H9 (cell line): ENCODE measurements at regions not wholly inside any gene's neighbourhood (a gene's known extent, or its start where the extent isn't known, plus 50 kb on each side); places are given as distances from the start of the nearest gene placed in this dataset.

Source experiments
- DNase-seq: peaks from one replicate; pipeline ENCODE4 v3.0.0-alpha.2; 2017
- H2AFZ ChIP-seq: one replicate; pipeline ENCODE4 v1.6.1; 2013; ENCODE audit warnings: mild to moderate bottlenecking, low read length, control low read depth, moderate library complexity
- H2AK5ac ChIP-seq: 2 replicates; pipeline ENCODE4 v1.6.1; 2013; ENCODE audit warnings: low read length, control low read depth, mixed read lengths; ENCODE audit not compliant: insufficient read length
- H2BK120ac ChIP-seq: one replicate; pipeline ENCODE4 v1.6.1; 2013; ENCODE audit warnings: low read depth, mild to moderate bottlenecking, low read length, control low read depth, inconsistent platforms; ENCODE audit not compliant: poor library complexity, severe bottlenecking
- H2BK12ac ChIP-seq: 2 replicates; pipeline ENCODE4 v1.6.1; 2013; ENCODE audit warnings: low read length, control low read depth, mixed read lengths, low read depth; ENCODE audit not compliant: insufficient read length
- H2BK15ac ChIP-seq: 2 replicates; pipeline ENCODE4 v1.6.1; 2013; ENCODE audit warnings: low read depth, low read length, control low read depth
- H2BK20ac ChIP-seq: one replicate; pipeline ENCODE4 v1.6.1; 2013; ENCODE audit warnings: low read depth, mild to moderate bottlenecking, low read length, control low read depth, inconsistent platforms; ENCODE audit not compliant: poor library complexity, severe bottlenecking
- H2BK5ac ChIP-seq: 2 replicates; pipeline ENCODE4 v1.6.1; 2013; ENCODE audit warnings: low read length, control low read depth, mixed read lengths; ENCODE audit not compliant: insufficient read length
- H3K14ac ChIP-seq: 2 replicates; pipeline ENCODE4 v1.6.1; 2013; ENCODE audit warnings: low read length, control low read depth; ENCODE audit not compliant: insufficient read depth
- H3K18ac ChIP-seq: 2 replicates; pipeline ENCODE4 v1.6.1; 2013; ENCODE audit warnings: low read depth, mild to moderate bottlenecking, mixed read lengths, low read length, control low read depth; ENCODE audit not compliant: insufficient read length
- H3K23ac ChIP-seq: 2 replicates; pipeline ENCODE4 v1.6.1; 2013; ENCODE audit warnings: low read length, control low read depth, mixed read lengths, low read depth; ENCODE audit not compliant: insufficient read length
- H3K23me2 ChIP-seq: 2 replicates; pipeline ENCODE4 v1.6.1; 2013; ENCODE audit warnings: low read depth, mild to moderate bottlenecking, mixed read lengths, low read length, control low read depth; ENCODE audit not compliant: insufficient read length, poor library complexity, severe bottlenecking
- H3K27ac ChIP-seq: 2 replicates; pipeline ENCODE4 v1.5.1; 2013; ENCODE audit warnings: low read length, control low read depth, mixed read lengths, low read depth; ENCODE audit not compliant: insufficient read length
- H3K27me3 ChIP-seq: 2 replicates; pipeline ENCODE4 v1.6.1; 2013; ENCODE audit warnings: low read length, control low read depth, inconsistent platforms; ENCODE audit not compliant: insufficient read depth
- H3K4ac ChIP-seq: 2 replicates; pipeline ENCODE4 v1.6.1; 2013; ENCODE audit warnings: low read depth, mild to moderate bottlenecking, control low read depth, inconsistent platforms, low read length, moderate library complexity
- H3K4me1 ChIP-seq: 2 replicates; pipeline ENCODE4 v1.6.1; 2013; ENCODE audit warnings: low read length, control low read depth, inconsistent platforms; ENCODE audit not compliant: insufficient read depth
- H3K4me2 ChIP-seq: 2 replicates; pipeline ENCODE4 v1.6.1; 2013; ENCODE audit warnings: low read length, control low read depth, mixed read lengths; ENCODE audit not compliant: insufficient read length, insufficient read depth
- H3K56ac ChIP-seq: 2 replicates; pipeline ENCODE4 v1.6.1; 2013; ENCODE audit warnings: low read depth, mild to moderate bottlenecking, mixed read lengths, low read length, control low read depth; ENCODE audit not compliant: insufficient read length
- H3K79me1 ChIP-seq: 2 replicates; pipeline ENCODE4 v1.6.1; 2013; ENCODE audit warnings: low read depth, mild to moderate bottlenecking, moderate library complexity, low read length, control low read depth, inconsistent platforms; ENCODE audit not compliant: insufficient read depth, poor library complexity, severe bottlenecking
- H3K79me2 ChIP-seq: 2 replicates; pipeline ENCODE4 v1.6.1; 2013; ENCODE audit warnings: low read length, control low read depth, inconsistent platforms; ENCODE audit not compliant: insufficient read depth
- H3K9ac ChIP-seq: 2 replicates; pipeline ENCODE4 v1.6.1; 2013; ENCODE audit warnings: low read length, control low read depth, mixed read lengths; ENCODE audit not compliant: insufficient read length; ENCODE audit errors: extremely low read depth
- H3K9me3 ChIP-seq: one replicate; pipeline ENCODE4 v1.6.1; 2013; ENCODE audit warnings: low read depth, low read length, inconsistent platforms; ENCODE audit not compliant: control insufficient read depth
- H3T11ph ChIP-seq: one replicate; pipeline ENCODE4 v1.6.1; 2013; ENCODE audit warnings: mild to moderate bottlenecking, low read length, control low read depth, inconsistent platforms
- H4K20me1 ChIP-seq: one replicate; pipeline ENCODE4 v1.6.1; 2013; ENCODE audit not compliant: control insufficient read depth, insufficient read length, insufficient read depth
- H4K5ac ChIP-seq: 2 replicates; pipeline ENCODE4 v1.6.1; 2013; ENCODE audit warnings: low read depth, mild to moderate bottlenecking, mixed read lengths, low read length, control low read depth; ENCODE audit not compliant: insufficient read length
- H4K8ac ChIP-seq: replicated peaks from 2 replicates; pipeline ENCODE4 v1.6.1; 2013; ENCODE audit warnings: low read length, control low read depth, mixed read lengths, low read depth; ENCODE audit not compliant: insufficient read length
- H4K91ac ChIP-seq: 2 replicates; pipeline ENCODE4 v1.6.1; 2013; ENCODE audit warnings: low read depth, mild to moderate bottlenecking, moderate library complexity, mixed read lengths, low read length, control low read depth; ENCODE audit not compliant: insufficient read length
- H3K27ac Mint-ChIP-seq, 3 experiments: 2 replicates in 2 of 3; 3 replicates in 1 of 3; pipeline ENCODE4 v1.8.0; 2020 to 2021; ENCODE audit warnings: mixed read lengths in 3 of 3, mild to moderate bottlenecking in 1 of 3, moderate library complexity in 1 of 3
- H3K27me3 Mint-ChIP-seq: 2 replicates; pipeline ENCODE4 v1.8.0; 2021; ENCODE audit warnings: low read depth, mild to moderate bottlenecking, moderate library complexity, mixed read lengths
- H3K36me3 Mint-ChIP-seq, 3 experiments: 2 replicates in 2 of 3; 3 replicates in 1 of 3; pipeline ENCODE4 v1.8.0; 2020 to 2021; ENCODE audit warnings: low read depth in 3 of 3, mixed read lengths in 3 of 3; ENCODE audit not compliant: insufficient read depth in 1 of 3
- H3K4me1 Mint-ChIP-seq, 2 experiments: 2 replicates each; pipeline ENCODE4 v1.8.0; 2020; ENCODE audit warnings: mixed read lengths in 2 of 2
- H3K4me3 Mint-ChIP-seq, 2 experiments: 2 replicates in 1 of 2; 3 replicates in 1 of 2; pipeline ENCODE4 v1.8.0; 2020 to 2021; ENCODE audit warnings: mild to moderate bottlenecking in 2 of 2, mixed read lengths in 2 of 2, moderate library complexity in 1 of 2
- H3K9me3 Mint-ChIP-seq, 2 experiments: 2 replicates in 1 of 2; 3 replicates in 1 of 2; pipeline ENCODE4 v1.8.0; 2020; ENCODE audit warnings: mild to moderate bottlenecking in 2 of 2, mixed read lengths in 2 of 2, moderate library complexity in 1 of 2
- CTCF ChIP-seq: fragments of 200-600 bp; sonication (generic); conservative IDR thresholded peaks from 3 replicates; pipeline ENCODE4 v1.8.0; 2021; ENCODE audit warnings: antibody characterized with exemption, mild to moderate bottlenecking
- WGBS: extraction: QIAGEN DNeasy Blood & Tissue Kit; methylation state at CpG from one replicate; pipeline ENCODE4 v1.1.7; 2013; ENCODE audit warnings: missing lambda C conversion rate, low lambda C conversion rate, mixed read lengths; ENCODE audit not compliant: insufficient read length; ENCODE audit errors: extremely low coverage; 5-methylcytosine and 5-hydroxymethylcytosine counted together

- Histone ChIP-seq H3K79me1 (peaks cover 8% of the 10 kb centered on the region), H3T11ph (no peak overlapping the region), H2BK5ac (no peak overlapping the region), H2BK20ac (no peak overlapping the region), H3K23me2 (peaks cover 4% of the 10 kb centered on the region), H4K20me1 (no peaks in the 10 kb centered on the region), H3K14ac (no peak overlapping the region), H4K5ac (no peak overlapping the region), H2BK15ac (no peak overlapping the region), H2AFZ (no peak overlapping the region), H4K91ac (no peak overlapping the region), H2BK120ac (no peak overlapping the region), H3K79me2 (peaks cover 10% of the 10 kb centered on the region; the same call in 1 of the 2 replicates), H3K27ac (no peak overlapping the region), H3K9me3 (no peaks in the 10 kb centered on the region), H3K4me2 (no peak overlapping the region), H3K18ac (no peak overlapping the region), H2AK5ac (no peak overlapping the region), H3K23ac (no peak overlapping the region), H3K9ac (no peak overlapping the region), H3K27me3 (no peaks in the 10 kb centered on the region), H3K56ac (no peak overlapping the region), H4K8ac (no peak overlapping the region), H2BK12ac (no peak overlapping the region), H3K4ac (no peak overlapping the region), H3K4me1 (no peaks in the 10 kb centered on the region)
- Mint-ChIP-seq H3K4me1 (peaks cover 18% of the 10 kb centered on the region in 2 experiments), H3K4me3 (peak overlapping the region in 1 of 2 experiments; percentile 12; a peak in 2 of 5 replicates), H3K9me3 (no peaks in the 10 kb centered on the region), H3K27me3 (peaks cover 2% of the 10 kb centered on the region; the same call in 1 of the 2 replicates), H3K36me3 (peaks cover 23 to 52% (median 47%) of the 10 kb centered on the region in 3 experiments; a peak in 6 of 7 replicates), H3K27ac (no peak overlapping the region)
- no CpG with 5 or more reads among the region's 7 CpGs for WGBS
- no peak for TF ChIP-seq CTCF
- DNase-seq: no peak
These were observed 124.2 kb upstream of the ZNF746 start for GRCh38 chr7:149621776-149622175.
